Psoas muscle (tissue), 7 donors: ENCODE measurements at regions not wholly inside any gene's neighbourhood (a gene's known extent, or its start where the extent isn't known, plus 50 kb on each side); places are given as distances from the start of the nearest gene placed in this dataset.

ENCODE experiments used
- ATAC-seq, 4 donors: fragments of 200-7000 bp; cut with Tn5 transposase; one replicate each; pipeline ENCODE4 v1.9.1; 2020; ENCODE audit warnings: moderate library complexity in 3 of 4, mild to moderate bottlenecking in 2 of 4
- DNase-seq, 2 donors: peaks; one replicate each; pipeline ENCODE4 v3.0.0-alpha.2; 2020
- H3K27ac ChIP-seq: fragments of 200-600 bp; one replicate; pipeline ENCODE4 v1.8.0; 2022
- H3K27me3 ChIP-seq, 3 donors: fragments of 200-600 bp in 1 of 3; one replicate each; pipeline versions ENCODE4 v1.6.1 to v1.8.0; 2013 to 2022; ENCODE audit warnings: low read length in 2 of 3, mild to moderate bottlenecking in 2 of 3, moderate library complexity in 1 of 3; ENCODE audit not compliant: insufficient read depth in 3 of 3
- H3K36me3 ChIP-seq, 2 donors: fragments of 200-600 bp in 1 of 2; one replicate each; pipeline versions ENCODE4 v1.6.1 to v1.8.0; 2013 to 2022; ENCODE audit warnings: low read depth in 1 of 2, mild to moderate bottlenecking in 1 of 2, moderate library complexity in 1 of 2; ENCODE audit not compliant: insufficient read depth in 1 of 2
- H3K4me1 ChIP-seq: fragments of 200-600 bp; one replicate; pipeline ENCODE4 v1.8.0; 2022
- H3K4me3 ChIP-seq: fragments of 200-600 bp; one replicate; pipeline ENCODE4 v1.8.0; 2022; ENCODE audit warnings: mild to moderate bottlenecking
- H3K9me3 ChIP-seq: fragments of 200-600 bp; one replicate; pipeline ENCODE4 v1.8.0; 2022
- WGBS, 3 donors: extraction: QIAGEN DNeasy Blood & Tissue Kit; methylation state at CpG; one replicate each; pipeline versions ENCODE4 v1.1.6 to v1.1.7; 2013; 5-methylcytosine and 5-hydroxymethylcytosine counted together
- intact Hi-C, 2 donors: fragments of 100-400 bp; cut with DNase I; formaldehyde crosslinking; loops; one replicate each; pipeline versions ENCODE4 v1.11.0 to v1.14.2; 2022
- TF ChIP-seq, protein P1 (sequence below): fragments of 200-600 bp; IDR thresholded peaks from one replicate; pipeline ENCODE4 v1.8.0; 2022; ENCODE audit warnings: antibody characterized with exemption
- donor health status: healthy with polysubstance abuse.
- donor health status: DM: no; HTN: no; CAD: no; lungs with moderate emphysema.
- donor health status: Bipolar disorder and iron deficiency.
- donor health status: healthy.
- donor health status: DM: yes; HTN: yes; CAD: no.
- donor health status: DM: no; HTN: no; CAD: no.
- donor health status: DM: yes; HTN: yes; CAD: no.

DNA sequence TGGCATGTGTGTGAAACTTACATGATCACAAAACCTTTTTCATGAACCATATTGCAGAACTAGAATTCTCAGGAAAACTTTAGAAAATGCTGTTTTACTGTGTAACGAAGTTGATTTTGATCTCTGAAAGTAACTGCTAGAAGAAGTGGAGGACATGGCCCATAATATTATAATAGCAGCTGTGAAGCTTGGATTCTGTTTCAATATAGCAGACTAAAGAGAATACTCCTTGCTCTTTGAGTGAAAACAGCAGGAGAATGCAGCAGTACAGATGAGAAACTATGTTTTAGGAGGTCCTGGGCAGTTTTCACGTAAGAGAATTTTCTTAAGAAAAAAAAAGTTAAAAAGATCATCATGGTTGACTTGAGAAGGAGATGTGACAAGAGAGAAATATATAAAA, 76.7 kb upstream of the POU2AF2 start:
- Histone ChIP-seq H3K4me1 (no peaks in the 10 kb centered on the region), H3K27me3 (peaks cover 0 to 2% (median 0%) of the 10 kb centered on the region in 3 donors), H3K36me3 (no peaks in the 10 kb centered on the region), H3K27ac (no peak overlapping the region), H3K9me3 (no peaks in the 10 kb centered on the region), H3K4me3 (no peak overlapping the region)
- intact Hi-C loops = no loop called here
- TF ChIP-seq, protein P1, sequence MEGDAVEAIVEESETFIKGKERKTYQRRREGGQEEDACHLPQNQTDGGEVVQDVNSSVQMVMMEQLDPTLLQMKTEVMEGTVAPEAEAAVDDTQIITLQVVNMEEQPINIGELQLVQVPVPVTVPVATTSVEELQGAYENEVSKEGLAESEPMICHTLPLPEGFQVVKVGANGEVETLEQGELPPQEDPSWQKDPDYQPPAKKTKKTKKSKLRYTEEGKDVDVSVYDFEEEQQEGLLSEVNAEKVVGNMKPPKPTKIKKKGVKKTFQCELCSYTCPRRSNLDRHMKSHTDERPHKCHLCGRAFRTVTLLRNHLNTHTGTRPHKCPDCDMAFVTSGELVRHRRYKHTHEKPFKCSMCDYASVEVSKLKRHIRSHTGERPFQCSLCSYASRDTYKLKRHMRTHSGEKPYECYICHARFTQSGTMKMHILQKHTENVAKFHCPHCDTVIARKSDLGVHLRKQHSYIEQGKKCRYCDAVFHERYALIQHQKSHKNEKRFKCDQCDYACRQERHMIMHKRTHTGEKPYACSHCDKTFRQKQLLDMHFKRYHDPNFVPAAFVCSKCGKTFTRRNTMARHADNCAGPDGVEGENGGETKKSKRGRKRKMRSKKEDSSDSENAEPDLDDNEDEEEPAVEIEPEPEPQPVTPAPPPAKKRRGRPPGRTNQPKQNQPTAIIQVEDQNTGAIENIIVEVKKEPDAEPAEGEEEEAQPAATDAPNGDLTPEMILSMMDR = no peak
- 79 to 89% (median 86%) methylated on average over 2 of the region's 2 CpGs for WGBS, 3 donors
- DNase-seq (no peak), ATAC-seq (no peak)

DNA sequence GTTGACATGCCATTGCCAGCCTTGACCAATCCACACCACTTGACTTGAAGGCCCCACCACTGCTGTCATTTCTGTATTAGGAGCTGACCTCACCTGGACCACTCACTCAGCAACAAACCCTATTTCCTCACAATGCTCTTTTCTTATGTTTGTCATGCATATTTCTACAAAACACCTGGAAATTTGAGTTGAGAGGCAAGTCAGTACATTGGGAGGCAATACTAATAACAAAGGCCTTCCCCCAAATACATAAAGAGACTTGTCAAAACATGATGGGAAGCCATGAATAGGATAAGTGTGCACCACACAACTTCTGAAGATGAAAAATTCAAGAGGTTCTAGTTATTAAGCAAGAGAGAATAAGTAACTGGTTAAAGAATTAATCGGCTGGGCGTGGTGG, 77.9 kb upstream of the POU2AF2 start:
- Histone ChIP-seq H3K27ac (no peak overlapping the region), H3K4me3 (no peak overlapping the region), H3K9me3 (no peaks in the 10 kb centered on the region), H3K4me1 (no peaks in the 10 kb centered on the region), H3K27me3 (peaks cover 0 to 2% (median 0%) of the 10 kb centered on the region in 3 donors), H3K36me3 (no peaks in the 10 kb centered on the region)
- ATAC-seq = no peak
- 98 to 100% (median 98%) methylated on average over 2 of the region's 2 CpGs for WGBS, 3 donors
- DNase-seq = no peak
- intact Hi-C loops = no loop called here
- TF ChIP-seq, protein P1 = no peak

DNA sequence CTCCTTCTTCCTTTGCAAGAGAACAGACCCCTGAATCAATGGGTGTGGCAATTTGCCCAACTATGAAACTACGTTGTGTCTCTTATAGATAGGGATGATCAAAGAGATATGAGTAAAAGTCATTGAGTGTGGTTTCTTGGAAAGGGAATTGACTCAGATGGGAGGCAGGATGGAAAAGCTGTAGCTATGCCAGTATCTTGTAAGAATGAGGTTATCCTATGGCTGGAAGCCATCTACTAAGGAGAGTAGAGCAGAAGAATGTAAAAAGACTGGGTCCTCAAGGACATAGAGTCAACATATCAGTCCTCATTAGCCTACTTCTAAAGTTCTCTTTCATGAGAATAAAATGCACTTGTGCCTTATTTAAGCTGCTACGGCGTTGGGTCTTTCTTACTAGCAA, 78.9 kb upstream of the POU2AF2 start:
- Histone ChIP-seq H3K4me1 (no peaks in the 10 kb centered on the region), H3K27ac (no peak overlapping the region), H3K9me3 (no peaks in the 10 kb centered on the region), H3K36me3 (no peaks in the 10 kb centered on the region), H3K27me3 (peaks cover 0 to 2% (median 0%) of the 10 kb centered on the region in 3 donors), H3K4me3 (no peak overlapping the region)
- TF ChIP-seq, protein P1 = no peak
- DNase-seq (no peak), ATAC-seq (no peak)
- 76 to 84% (median 81%) methylated on average over 3 of the region's 3 CpGs for WGBS, 3 donors
- intact Hi-C loops = no loop called here

DNA sequence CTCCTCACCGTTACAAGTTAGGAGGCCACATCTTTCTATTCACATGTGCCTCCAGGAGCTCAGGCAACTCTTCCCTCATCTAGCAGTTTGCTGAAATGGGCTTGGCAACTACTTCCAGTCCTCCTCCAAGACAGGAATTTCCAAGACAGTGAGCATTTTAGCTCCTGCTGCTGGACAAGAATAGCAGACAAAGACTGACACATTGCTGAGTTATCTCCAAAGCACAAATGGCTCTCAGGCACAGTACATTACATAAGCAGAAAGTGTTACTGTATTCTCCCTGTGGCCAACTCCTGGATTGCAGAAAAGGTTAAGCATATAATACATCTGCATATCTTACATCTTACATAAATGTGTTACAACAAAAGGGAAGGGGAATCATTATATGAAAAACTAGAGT, 83.2 kb upstream of the POU2AF2 start:
- intact Hi-C loops = no loop called here
- Histone ChIP-seq H3K4me1 (no peaks in the 10 kb centered on the region), H3K36me3 (no peaks in the 10 kb centered on the region), H3K27me3 (peaks cover 0 to 2% (median 0%) of the 10 kb centered on the region in 3 donors), H3K27ac (no peak overlapping the region), H3K4me3 (no peak overlapping the region), H3K9me3 (no peaks in the 10 kb centered on the region)
- WGBS, 3 donors = 73 to 74% (median 74%) methylated on average over 1 of the region's 1 CpG
- ATAC-seq = no peak
- DNase-seq = no peak
- TF ChIP-seq, protein P1 = no peak

GRCh38 chr11:111157571-111157970, 88.0 kb upstream of the POU2AF2 start:
- 92 to 93% (median 93%) methylated on average over 11 of the region's 11 CpGs for WGBS, 3 donors
- no peak for DNase-seq
- intact Hi-C loops = no loop called here

More at GRCh38 chr11:111157571-111157970, 88.0 kb upstream of the POU2AF2 start:
- Histone ChIP-seq H3K4me3 (no peak overlapping the region), H3K4me1 (no peaks in the 10 kb centered on the region), H3K27ac (no peak overlapping the region), H3K9me3 (no peaks in the 10 kb centered on the region), H3K27me3 (no peaks in the 10 kb centered on the region), H3K36me3 (no peaks in the 10 kb centered on the region)
- TF ChIP-seq, protein P1 = no peak
- no peak for ATAC-seq
